ENCODE measurements at regions not wholly inside any gene's neighbourhood (a gene's known extent, or its start where the extent isn't known, plus 50 kb on each side); places are given as distances from the start of the nearest gene placed in this dataset.

GRCh38 chr5:30661730-30662129 is 531.8 kb upstream of the CDH6 start:
- no peaks in the 10 kb centered on the region for H4K20me1 ChIP-seq (ENCODE audit: insufficient read depth, low read length)
- BruUV-seq (replicated peaks): no TSS peak

GRCh38 chr5:30659417-30659816 is 534.1 kb upstream of the CDH6 start:
- Histone ChIP-seq H4K20me1 (ENCODE audit: insufficient read depth, low read length) (no peaks in the 10 kb centered on the region), H3K4me2 (ENCODE audit: low read length) (no peak overlapping the region), H3K9me2 (ENCODE audit: insufficient read depth, low read length) (no peaks in the 10 kb centered on the region), H3K36me3 (ENCODE audit: insufficient read depth, low read length) (no peaks in the 10 kb centered on the region), H3K4me1 (ENCODE audit: insufficient read depth, low read length, poor library complexity, severe bottlenecking) (no peaks in the 10 kb centered on the region), H3K9me3 (ENCODE audit: low read length) (no peaks in the 10 kb centered on the region), H3K4me3 (ENCODE audit: low read depth, low read length, poor library complexity, severe bottlenecking) (no peak overlapping the region), H3K79me2 (ENCODE audit: insufficient read depth, low read depth, low read length) (no peaks in the 10 kb centered on the region), H3K27ac (ENCODE audit: low read depth, low read length, poor library complexity, severe bottlenecking) (no peak overlapping the region), H2AFZ (ENCODE audit: low read length) (no peak overlapping the region)
- POLR2A ChIA-PET: no interaction called here
- intact Hi-C loops (cut with micrococcal nuclease; ENCODE audit: unreplicated experiment): no loop called here
- no peak for TF ChIP-seq CTCF (conservative IDR thresholded peaks at IDR 0.05; ENCODE audit: low read length)
- no peak for TF ChIP-seq EZH2phosphoT487 (IDR thresholded peaks at IDR 0.05; ENCODE audit: borderline replicate concordance, low read depth, low read length)
- BruUV-seq (replicated peaks): no TSS peak
- no peak for DNase-seq (ENCODE audit: low spot score)
- CTCF ChIA-PET (ENCODE audit: unreplicated experiment): no interaction called here

More at GRCh38 chr5:30661730-30662129, 531.8 kb upstream of the CDH6 start:
- Histone ChIP-seq H2AFZ (ENCODE audit: low read length) (no peak overlapping the region), H3K9me2 (ENCODE audit: insufficient read depth, low read length) (no peaks in the 10 kb centered on the region), H3K9me3 (ENCODE audit: low read length) (no peaks in the 10 kb centered on the region), H3K79me2 (ENCODE audit: insufficient read depth, low read depth, low read length) (no peaks in the 10 kb centered on the region), H3K27ac (ENCODE audit: low read depth, low read length, poor library complexity, severe bottlenecking) (no peak overlapping the region), H3K4me2 (ENCODE audit: low read length) (no peak overlapping the region), H3K4me3 (ENCODE audit: low read depth, low read length, poor library complexity, severe bottlenecking) (no peak overlapping the region), H3K36me3 (ENCODE audit: insufficient read depth, low read length) (no peaks in the 10 kb centered on the region), H3K4me1 (ENCODE audit: insufficient read depth, low read length, poor library complexity, severe bottlenecking) (no peaks in the 10 kb centered on the region)
- intact Hi-C loops (cut with micrococcal nuclease; ENCODE audit: unreplicated experiment): loop anchor here (2.0 kb wide), 1 partner anchor 63 kb away; no protein-coding TSS in a partner anchor
- POLR2A ChIA-PET: no interaction called here
- no peak for DNase-seq (ENCODE audit: low spot score)
- CTCF ChIA-PET (ENCODE audit: unreplicated experiment): no interaction called here
- no peak for TF ChIP-seq CTCF (conservative IDR thresholded peaks at IDR 0.05; ENCODE audit: low read length)
- TF ChIP-seq EZH2phosphoT487 (IDR thresholded peaks at IDR 0.05; ENCODE audit: borderline replicate concordance, low read depth, low read length): no peak

GRCh38 chr5:30650311-30650710 is 543.2 kb upstream of the CDH6 start:
- Histone ChIP-seq H4K20me1 (ENCODE audit: insufficient read depth, low read length) (no peaks in the 10 kb centered on the region), H3K36me3 (ENCODE audit: insufficient read depth, low read length) (no peaks in the 10 kb centered on the region), H3K4me1 (ENCODE audit: insufficient read depth, low read length, poor library complexity, severe bottlenecking) (no peaks in the 10 kb centered on the region), H2AFZ (ENCODE audit: low read length) (no peak overlapping the region), H3K9me3 (ENCODE audit: low read length) (0 out of 2 replicates have a peak, but pooled peaks cover 6% of the 10 kb centered on the region), H3K4me3 (ENCODE audit: low read depth, low read length, poor library complexity, severe bottlenecking) (no peak overlapping the region), H3K27ac (ENCODE audit: low read depth, low read length, poor library complexity, severe bottlenecking) (no peak overlapping the region), H3K4me2 (ENCODE audit: low read length) (no peak overlapping the region), H3K9me2 (ENCODE audit: insufficient read depth, low read length) (no peaks in the 10 kb centered on the region), H3K79me2 (ENCODE audit: insufficient read depth, low read depth, low read length) (no peaks in the 10 kb centered on the region)
- no TSS peak for BruUV-seq (replicated peaks)
- ChIA-PET CTCF (ENCODE audit: unreplicated experiment) (no interaction called here), POLR2A (no interaction called here)
- TF ChIP-seq EZH2phosphoT487 (IDR thresholded peaks at IDR 0.05; ENCODE audit: borderline replicate concordance, low read depth, low read length) (no peak), CTCF (conservative IDR thresholded peaks at IDR 0.05; ENCODE audit: low read length) (0 out of 2 replicates have a peak, but pooled peaks have one; percentile 26)
- DNase-seq (ENCODE audit: low spot score): no peak
- intact Hi-C loops (cut with micrococcal nuclease; ENCODE audit: unreplicated experiment): no loop called here

Data from OCI-LY7 (cell line).